GM12878 (cell line): ENCODE measurements at regions not wholly inside any gene's neighbourhood (a gene's known extent, or its start where the extent isn't known, plus 50 kb on each side); places are given as distances from the start of the nearest gene placed in this dataset.

ENCODE experiments used
- ETV6 ChIP-seq, 2 experiments: fragments of 450-650 bp in 1 of 2; IDR thresholded peaks in 1 of 2; conservative IDR thresholded peaks in 1 of 2; 2 replicates each; pipeline ENCODE4 v1.6.1; 2014; ENCODE audit warnings: antibody characterized with exemption in 1 of 2, borderline replicate concordance in 1 of 2, low read depth in 1 of 2, mild to moderate bottlenecking in 1 of 2, moderate library complexity in 1 of 2
- FOS ChIP-seq: IDR thresholded peaks from 3 replicates; pipeline ENCODE4 v1.6.1; 2011; ENCODE audit warnings: borderline replicate concordance; ENCODE audit not compliant: insufficient read length; ENCODE audit errors: extremely low read depth
- HDAC6 ChIP-seq: fragments of 200-600 bp; sonication (generic); IDR thresholded peaks from one replicate; pipeline ENCODE4 v1.8.0; 2017; ENCODE audit warnings: antibody characterized with exemption; ENCODE audit not compliant: unreplicated experiment
- IRF4 ChIP-seq: IDR thresholded peaks from 2 replicates; pipeline ENCODE4 v1.6.1; 2011; ENCODE audit warnings: low read depth, low read length
- MXI1 ChIP-seq: fragments of 150-350 bp; IDR thresholded peaks from 2 replicates; pipeline ENCODE4 v1.6.1; 2011; ENCODE audit warnings: low read depth, mild to moderate bottlenecking, inconsistent platforms, low read length, improper control_type of control experiment
- POLR2AphosphoS2 ChIP-seq: IDR thresholded peaks from 2 replicates; pipeline ENCODE4 v1.6.1; 2011; ENCODE audit warnings: low read depth, mild to moderate bottlenecking, low read length, improper control_type of control experiment, moderate library complexity
- POLR2AphosphoS5 ChIP-seq: IDR thresholded peaks from 2 replicates; pipeline ENCODE4 v1.6.1; 2011; ENCODE audit warnings: mild to moderate bottlenecking, low read length, inconsistent platforms
- SUPT20H ChIP-seq: IDR thresholded peaks from 2 replicates; pipeline ENCODE4 v1.6.1; 2011; ENCODE audit warnings: low read depth, mild to moderate bottlenecking, low read length, moderate library complexity, borderline replicate concordance; ENCODE audit not compliant: control insufficient read depth
- TF ChIP-seq, protein P1 (sequence below), 3 experiments: IDR thresholded peaks in 2 of 3; conservative IDR thresholded peaks in 1 of 3; 2 replicates each; pipeline ENCODE4 v1.5.1; 2011; ENCODE audit warnings: low read depth in 3 of 3, low read length in 3 of 3, mild to moderate bottlenecking in 3 of 3, control low read depth in 2 of 3, moderate library complexity in 2 of 3, inconsistent platforms in 1 of 3, mixed read lengths in 1 of 3; ENCODE audit not compliant: control insufficient read depth in 2 of 3, insufficient read depth in 1 of 3; ENCODE audit errors: extremely low read depth in 1 of 3
- TF ChIP-seq, protein P2 (sequence below): IDR thresholded peaks from 2 replicates; pipeline ENCODE4 v1.6.1; 2012; ENCODE audit warnings: improper control_type of control experiment, low read depth, low read length; ENCODE audit not compliant: insufficient replicate concordance

DNA sequence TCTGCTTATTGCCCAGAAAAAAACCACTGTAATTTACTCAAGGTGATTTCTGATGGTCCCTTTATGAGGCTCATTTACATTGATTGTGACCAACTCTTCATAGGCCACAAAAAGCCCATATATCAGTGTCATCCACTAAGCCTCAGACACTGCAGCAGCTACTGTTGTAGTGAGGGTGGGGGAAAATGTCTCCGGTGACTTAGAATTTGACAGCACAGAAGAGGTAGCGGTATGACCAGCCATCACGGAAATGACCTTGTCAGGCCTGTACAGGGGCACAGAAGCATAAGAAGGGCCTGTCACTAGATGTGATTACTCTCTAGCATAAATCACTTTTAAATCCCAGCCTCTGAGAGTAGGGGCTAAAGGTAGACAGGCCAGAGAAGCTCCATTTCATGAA, 190.3 kb downstream of the PAX3 start:
- TF ChIP-seq POLR2AphosphoS5 (no peak), SUPT20H (no peak), POLR2AphosphoS2 (no peak), FOS (no peak), IRF4 (no peak), ETV6 (conservative IDR thresholded peaks at IDR 0.05 in 1 of 2, IDR thresholded peaks at IDR 0.05 in 1 of 2; ENCODE audit: borderline replicate concordance in 1 of 2, low read depth in 1 of 2) (no peak), HDAC6 (no peak), MXI1 (no peak)
- TF ChIP-seq, protein P1, sequence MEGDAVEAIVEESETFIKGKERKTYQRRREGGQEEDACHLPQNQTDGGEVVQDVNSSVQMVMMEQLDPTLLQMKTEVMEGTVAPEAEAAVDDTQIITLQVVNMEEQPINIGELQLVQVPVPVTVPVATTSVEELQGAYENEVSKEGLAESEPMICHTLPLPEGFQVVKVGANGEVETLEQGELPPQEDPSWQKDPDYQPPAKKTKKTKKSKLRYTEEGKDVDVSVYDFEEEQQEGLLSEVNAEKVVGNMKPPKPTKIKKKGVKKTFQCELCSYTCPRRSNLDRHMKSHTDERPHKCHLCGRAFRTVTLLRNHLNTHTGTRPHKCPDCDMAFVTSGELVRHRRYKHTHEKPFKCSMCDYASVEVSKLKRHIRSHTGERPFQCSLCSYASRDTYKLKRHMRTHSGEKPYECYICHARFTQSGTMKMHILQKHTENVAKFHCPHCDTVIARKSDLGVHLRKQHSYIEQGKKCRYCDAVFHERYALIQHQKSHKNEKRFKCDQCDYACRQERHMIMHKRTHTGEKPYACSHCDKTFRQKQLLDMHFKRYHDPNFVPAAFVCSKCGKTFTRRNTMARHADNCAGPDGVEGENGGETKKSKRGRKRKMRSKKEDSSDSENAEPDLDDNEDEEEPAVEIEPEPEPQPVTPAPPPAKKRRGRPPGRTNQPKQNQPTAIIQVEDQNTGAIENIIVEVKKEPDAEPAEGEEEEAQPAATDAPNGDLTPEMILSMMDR (IDR thresholded peaks at IDR 0.05 in 2 of 3, conservative IDR thresholded peaks at IDR 0.05 in 1 of 3; ENCODE audit: control insufficient read depth in 2 of 3, extremely low read depth in 1 of 3, insufficient read depth in 1 of 3, low read depth in 3 of 3, low read length in 3 of 3): no peak
- TF ChIP-seq, protein P2, sequence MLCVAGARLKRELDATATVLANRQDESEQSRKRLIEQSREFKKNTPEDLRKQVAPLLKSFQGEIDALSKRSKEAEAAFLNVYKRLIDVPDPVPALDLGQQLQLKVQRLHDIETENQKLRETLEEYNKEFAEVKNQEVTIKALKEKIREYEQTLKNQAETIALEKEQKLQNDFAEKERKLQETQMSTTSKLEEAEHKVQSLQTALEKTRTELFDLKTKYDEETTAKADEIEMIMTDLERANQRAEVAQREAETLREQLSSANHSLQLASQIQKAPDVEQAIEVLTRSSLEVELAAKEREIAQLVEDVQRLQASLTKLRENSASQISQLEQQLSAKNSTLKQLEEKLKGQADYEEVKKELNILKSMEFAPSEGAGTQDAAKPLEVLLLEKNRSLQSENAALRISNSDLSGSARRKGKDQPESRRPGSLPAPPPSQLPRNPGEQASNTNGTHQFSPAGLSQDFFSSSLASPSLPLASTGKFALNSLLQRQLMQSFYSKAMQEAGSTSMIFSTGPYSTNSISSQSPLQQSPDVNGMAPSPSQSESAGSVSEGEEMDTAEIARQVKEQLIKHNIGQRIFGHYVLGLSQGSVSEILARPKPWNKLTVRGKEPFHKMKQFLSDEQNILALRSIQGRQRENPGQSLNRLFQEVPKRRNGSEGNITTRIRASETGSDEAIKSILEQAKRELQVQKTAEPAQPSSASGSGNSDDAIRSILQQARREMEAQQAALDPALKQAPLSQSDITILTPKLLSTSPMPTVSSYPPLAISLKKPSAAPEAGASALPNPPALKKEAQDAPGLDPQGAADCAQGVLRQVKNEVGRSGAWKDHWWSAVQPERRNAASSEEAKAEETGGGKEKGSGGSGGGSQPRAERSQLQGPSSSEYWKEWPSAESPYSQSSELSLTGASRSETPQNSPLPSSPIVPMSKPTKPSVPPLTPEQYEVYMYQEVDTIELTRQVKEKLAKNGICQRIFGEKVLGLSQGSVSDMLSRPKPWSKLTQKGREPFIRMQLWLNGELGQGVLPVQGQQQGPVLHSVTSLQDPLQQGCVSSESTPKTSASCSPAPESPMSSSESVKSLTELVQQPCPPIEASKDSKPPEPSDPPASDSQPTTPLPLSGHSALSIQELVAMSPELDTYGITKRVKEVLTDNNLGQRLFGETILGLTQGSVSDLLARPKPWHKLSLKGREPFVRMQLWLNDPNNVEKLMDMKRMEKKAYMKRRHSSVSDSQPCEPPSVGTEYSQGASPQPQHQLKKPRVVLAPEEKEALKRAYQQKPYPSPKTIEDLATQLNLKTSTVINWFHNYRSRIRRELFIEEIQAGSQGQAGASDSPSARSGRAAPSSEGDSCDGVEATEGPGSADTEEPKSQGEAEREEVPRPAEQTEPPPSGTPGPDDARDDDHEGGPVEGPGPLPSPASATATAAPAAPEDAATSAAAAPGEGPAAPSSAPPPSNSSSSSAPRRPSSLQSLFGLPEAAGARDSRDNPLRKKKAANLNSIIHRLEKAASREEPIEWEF: no peak
